HG03457 (cell line): ENCODE measurements at regions not wholly inside any gene's neighbourhood (a gene's known extent, or its start where the extent isn't known, plus 50 kb on each side); places are given as distances from the start of the nearest gene placed in this dataset.
A peak's percentile ranks its signal among the peaks of the same experiment; 100 is the strongest.

Experiments
- ATAC-seq: cut with Tn5 transposase; IDR thresholded peaks from one replicate; pipeline ENCODE4 v1.9.1; 2021; ENCODE audit warnings: moderate number of reproducible peaks; ENCODE audit not compliant: unreplicated experiment

DNA sequence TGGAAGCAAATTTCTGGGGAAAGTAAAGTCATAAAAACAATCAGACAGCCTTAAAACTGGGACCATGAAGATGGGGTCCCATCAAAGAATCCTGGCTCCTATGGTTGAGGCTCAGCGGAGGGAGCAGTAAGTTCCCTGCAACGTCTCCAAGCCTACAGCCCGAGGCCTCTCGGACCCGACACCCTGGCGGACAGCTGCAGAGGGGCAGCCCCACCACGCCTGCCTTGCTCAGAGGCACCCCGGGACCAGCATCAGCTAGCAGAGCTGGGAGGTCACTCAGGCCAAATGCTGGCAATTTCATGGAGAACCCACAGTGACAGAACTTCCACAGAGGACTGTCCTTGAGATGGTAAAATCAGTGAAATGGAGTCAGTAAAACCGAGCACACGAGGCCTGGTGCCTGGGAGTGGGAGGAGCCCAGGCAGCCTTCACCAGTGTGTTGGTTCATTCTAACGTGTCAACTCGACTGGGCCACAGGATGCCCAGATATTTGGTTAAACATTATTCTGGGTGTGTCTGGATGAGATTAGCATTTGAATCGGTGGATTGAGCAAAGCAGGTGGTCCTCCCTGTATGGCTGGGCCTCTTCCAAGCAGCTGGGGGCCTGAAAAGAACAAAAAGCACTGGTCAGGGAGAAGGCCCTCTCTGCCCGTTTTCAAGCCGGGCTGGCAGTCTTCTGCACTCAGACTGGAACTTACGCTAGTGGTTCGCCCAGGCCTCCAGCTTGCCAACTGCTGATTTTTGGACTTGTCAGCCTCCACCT lies 96.2 kb upstream of the INSIG1 start:
- ATAC-seq, result no peak

GRCh38 chr7:155202106-155202871 lies 95.4 kb upstream of the INSIG1 start:
- no peak for ATAC-seq

DNA sequence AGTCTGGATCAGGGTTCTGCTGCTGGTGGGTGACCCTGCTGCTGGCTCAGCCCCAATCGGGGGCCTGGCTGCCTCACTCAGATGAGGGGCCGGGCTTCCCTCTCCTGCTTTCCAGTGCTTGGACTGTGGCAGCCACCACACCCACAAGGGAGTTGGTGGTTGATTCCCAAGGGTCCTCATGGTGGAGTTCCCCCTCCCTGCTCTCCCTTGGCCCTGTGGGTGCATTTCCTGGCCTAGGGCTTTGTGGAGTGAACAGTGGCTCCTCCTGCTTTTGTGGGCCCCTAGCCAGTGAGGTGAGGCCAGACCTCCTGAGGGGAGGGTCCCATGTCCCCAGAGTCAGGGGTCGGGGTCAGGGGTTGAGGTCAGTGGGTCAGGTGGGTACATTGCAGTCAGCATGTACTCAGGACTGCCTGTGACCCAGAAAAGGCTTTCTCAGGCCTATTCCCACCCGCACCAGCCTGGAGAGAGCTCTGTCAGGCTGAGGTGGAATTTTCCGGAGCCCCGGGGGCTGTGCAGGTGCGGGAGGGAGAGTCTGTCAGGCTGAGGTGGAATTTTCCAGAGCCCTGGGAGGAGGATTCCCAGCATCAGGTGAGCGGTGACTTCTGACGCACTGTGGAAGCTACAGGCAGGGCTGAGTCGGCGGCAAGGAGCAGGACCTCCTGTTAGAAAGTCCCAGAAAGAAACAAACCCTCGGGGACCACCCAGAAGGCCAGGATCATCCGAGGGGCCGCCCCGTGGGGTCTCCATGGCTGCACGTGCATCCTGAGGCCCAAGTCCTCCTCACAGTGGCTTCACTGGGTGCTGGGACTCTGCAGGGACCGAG lies 94.4 kb upstream of the INSIG1 start:
- no peak for ATAC-seq

GRCh38 chr7:155203882-155204691 lies 93.6 kb upstream of the INSIG1 start:
- ATAC-seq, result no peak

DNA sequence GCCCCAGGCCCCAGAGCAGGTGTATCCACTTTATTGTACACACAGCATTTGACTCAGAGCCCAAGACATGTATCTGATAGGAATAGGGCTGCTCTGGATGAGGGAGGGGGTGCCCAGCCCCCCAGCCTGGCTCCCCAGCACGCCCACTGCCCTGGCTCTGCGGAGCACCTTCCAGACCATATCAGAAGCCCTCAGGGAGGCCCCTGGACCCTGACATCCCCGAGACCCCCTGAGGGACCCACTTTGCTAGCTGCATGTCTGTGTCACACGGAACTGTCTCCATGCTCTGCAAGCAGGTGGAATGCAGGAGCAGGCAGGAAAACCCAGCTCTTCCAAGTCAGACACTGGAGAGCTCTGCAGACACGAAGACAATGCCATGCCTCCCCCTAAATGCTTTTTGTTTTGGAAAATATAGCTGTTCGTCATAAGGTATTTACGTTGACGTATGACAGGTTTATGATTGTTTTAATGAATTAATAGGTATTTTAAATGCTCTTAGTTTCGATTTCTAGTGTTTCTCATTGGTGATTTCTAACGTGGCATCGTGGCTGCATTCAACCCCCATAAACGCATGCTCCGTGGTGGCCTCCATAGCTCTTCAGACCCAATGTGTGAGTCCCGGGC lies 92.8 kb upstream of the INSIG1 start:
- no peak for ATAC-seq

GRCh38 chr7:155205368-155206317 lies 92.0 kb upstream of the INSIG1 start:
- ATAC-seq, result peak; percentile 79

DNA sequence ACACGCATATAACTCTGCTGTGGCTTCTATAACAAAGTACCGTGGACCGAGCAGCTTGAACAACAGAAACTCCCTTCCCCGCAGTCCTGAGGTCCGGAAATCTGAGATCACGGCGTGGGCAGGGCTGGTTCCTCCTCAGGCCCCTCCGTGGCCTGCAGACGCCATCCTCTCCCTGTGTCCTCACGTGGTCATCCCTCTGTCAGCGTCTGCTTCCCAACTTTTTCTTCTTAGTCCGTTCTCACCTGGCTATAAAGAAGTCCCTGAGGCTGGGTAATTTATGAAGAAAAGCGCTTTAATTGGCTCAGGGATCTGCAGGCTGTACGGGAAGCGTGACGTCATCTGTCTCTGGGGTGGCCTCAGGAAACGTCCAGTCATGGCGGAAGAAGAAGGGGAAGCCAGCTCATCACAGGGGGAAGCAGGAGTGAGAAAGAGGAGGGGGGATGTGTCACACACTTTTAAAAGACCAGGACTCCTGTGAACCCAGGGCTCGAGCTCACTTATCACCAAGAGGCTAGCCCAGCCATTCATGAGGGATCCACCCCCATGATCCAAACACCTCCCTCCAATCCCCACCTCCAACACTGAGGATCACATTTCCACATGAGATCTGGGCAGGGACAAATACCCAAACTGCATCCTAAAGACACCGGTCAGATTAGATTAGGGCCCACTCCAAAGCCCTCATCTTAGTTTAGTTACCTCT lies 91.2 kb upstream of the INSIG1 start:
- peak; percentile 31 for ATAC-seq

- ATAC-seq, result no peak
These were observed 90.2 kb upstream of the INSIG1 start for GRCh38 chr7:155207326-155208002.

DNA sequence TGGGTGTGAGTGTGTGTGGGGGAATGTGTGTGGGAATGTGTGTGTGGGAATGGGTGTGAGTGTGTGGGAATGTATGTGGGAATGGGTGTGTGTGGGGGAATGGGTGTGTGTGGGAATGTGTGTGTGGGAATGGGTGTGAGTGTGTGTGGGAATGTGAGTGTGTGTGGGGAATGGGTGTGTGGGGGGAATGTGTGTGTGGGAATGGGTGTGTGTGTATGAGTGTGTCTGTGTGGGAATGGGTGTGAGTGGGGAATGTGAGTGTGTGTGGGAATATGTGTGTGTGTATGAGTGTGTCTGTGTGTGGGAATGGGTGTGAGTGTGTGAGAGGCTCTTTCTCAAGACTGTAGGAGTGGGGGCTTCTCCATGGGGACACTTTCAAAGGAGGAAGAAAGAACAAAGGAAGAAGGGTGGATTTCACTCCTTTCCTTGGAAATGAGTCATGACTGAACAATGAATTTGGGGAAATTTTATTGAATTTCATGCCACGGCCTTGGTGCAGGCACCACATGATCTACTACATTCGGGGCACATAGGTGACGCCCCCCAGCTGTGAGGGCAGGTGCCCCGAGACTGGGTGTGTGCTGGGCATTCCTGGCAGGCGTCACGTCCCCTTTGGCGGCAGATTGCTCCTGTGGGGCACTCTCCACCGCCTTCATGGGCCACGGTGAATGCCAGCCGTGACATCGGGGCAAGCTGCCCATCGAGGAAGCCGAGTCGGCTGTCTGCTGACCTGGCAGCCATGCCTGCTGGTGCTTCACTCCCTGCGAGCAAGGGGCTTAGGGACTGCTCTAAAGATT lies 88.8 kb upstream of the INSIG1 start:
- ATAC-seq, result no peak

- ATAC-seq, result no peak
These were observed 88.0 kb upstream of the INSIG1 start for GRCh38 chr7:155209478-155210319.

DNA sequence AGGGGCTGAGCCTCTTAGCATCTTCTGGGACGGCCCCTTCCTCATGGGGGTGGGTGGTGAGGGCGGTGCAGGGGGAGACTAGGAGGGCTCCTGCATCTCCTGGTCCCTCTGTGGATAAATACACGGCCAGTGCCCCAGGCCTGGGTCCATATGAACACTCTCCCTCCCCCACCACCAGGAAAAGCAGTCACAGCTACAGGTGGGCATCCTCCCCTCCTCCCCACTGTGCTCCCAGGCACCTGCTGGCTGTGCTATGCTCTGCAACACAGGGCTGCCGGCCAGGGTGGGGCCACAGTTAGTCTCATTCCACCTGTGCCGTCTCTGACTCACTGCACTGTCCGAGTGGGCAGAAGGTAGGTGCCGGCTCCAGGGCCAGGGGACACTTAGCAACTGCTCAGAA lies 87.3 kb upstream of the INSIG1 start:
- no peak for ATAC-seq

- no peak for ATAC-seq
These were observed 86.5 kb upstream of the INSIG1 start for GRCh38 chr7:155211173-155211572.

GRCh38 chr7:155211761-155212160 lies 85.9 kb upstream of the INSIG1 start:
- ATAC-seq, result no peak

GRCh38 chr7:155212301-155213015 lies 85.2 kb upstream of the INSIG1 start:
- ATAC-seq, result no peak

GRCh38 chr7:155213385-155213784 lies 84.3 kb upstream of the INSIG1 start:
- no peak for ATAC-seq
